OCI-LY3 (cell line): ENCODE measurements at regions not wholly inside any gene's neighbourhood (a gene's known extent, or its start where the extent isn't known, plus 50 kb on each side); places are given as distances from the start of the nearest gene placed in this dataset.

ENCODE experiments used
- H2AFZ ChIP-seq: fragments of 200-600, 300-600 bp; shearing (Covaris generic); 2 replicates; pipeline ENCODE4 v1.6.0; 2014; ENCODE audit warnings: antibody characterized with exemption, low read depth, low read length
- H3K27ac ChIP-seq: fragments of 200-600, 300-600 bp; sonication (generic); 2 replicates; pipeline ENCODE4 v1.5.1; 2014; ENCODE audit warnings: mild to moderate bottlenecking, low read length, moderate library complexity, mixed read lengths
- H3K27me3 ChIP-seq: fragments of 200-600, 300-600 bp; sonication (generic); 2 replicates; pipeline ENCODE4 v1.6.1; 2014; ENCODE audit warnings: low read depth, low read length, mixed read lengths
- H3K36me3 ChIP-seq: fragments of 200-600, 300-600 bp; sonication (generic); replicated peaks from 2 replicates; pipeline ENCODE3; 2014; ENCODE audit warnings: low read depth, low read length, mixed read lengths
- H3K4me1 ChIP-seq: fragments of 300-600, 200-600 bp; sonication (generic); 2 replicates; pipeline ENCODE4 v1.6.1; 2014; ENCODE audit warnings: low read length, mixed read lengths
- H3K4me2 ChIP-seq: fragments of 200-600, 300-600 bp; sonication (generic); 2 replicates; pipeline ENCODE4 v1.6.1; 2014; ENCODE audit warnings: low read length, mixed read lengths
- H3K4me3 ChIP-seq: fragments of 300-600, 200-600 bp; sonication (generic); 2 replicates; pipeline ENCODE4 v1.5.1; 2014; ENCODE audit warnings: antibody characterized with exemption, mild to moderate bottlenecking, low read length, moderate library complexity
- H3K79me2 ChIP-seq: fragments of 300-600, 200-600 bp; shearing (Covaris generic); 2 replicates; pipeline ENCODE4 v1.6.1; 2014; ENCODE audit warnings: mild to moderate bottlenecking, low read length, mixed read lengths
- H3K9ac ChIP-seq: fragments of 300-600, 200-600 bp; shearing (Covaris generic); 2 replicates; pipeline ENCODE4 v1.6.0; 2014; ENCODE audit warnings: mild to moderate bottlenecking, low read length, moderate library complexity
- H3K9me3 ChIP-seq: fragments of 200-600, 300-600 bp; shearing (Covaris generic); 2 replicates; pipeline ENCODE4 v1.6.1; 2014; ENCODE audit warnings: low read length, mixed read lengths; ENCODE audit not compliant: insufficient read depth
- H4K20me1 ChIP-seq: fragments of 200-600, 300-600 bp; sonication (generic); 2 replicates; pipeline ENCODE4 v1.6.1; 2016; ENCODE audit warnings: low read length, mixed read lengths; ENCODE audit not compliant: insufficient read depth
- EZH2phosphoT487 ChIP-seq: fragments of 200-600 bp; shearing (Covaris generic); IDR thresholded peaks from 2 replicates; pipeline ENCODE4 v1.6.1; 2018; ENCODE audit warnings: antibody characterized with exemption, mixed run types, low read depth
- TF ChIP-seq, protein P1 (sequence below): fragments of 200-600, 300-600 bp; sonication (generic); IDR thresholded peaks from 2 replicates; pipeline ENCODE4 v1.5.1; 2014; ENCODE audit warnings: antibody characterized with exemption, low read length, low read depth

DNA sequence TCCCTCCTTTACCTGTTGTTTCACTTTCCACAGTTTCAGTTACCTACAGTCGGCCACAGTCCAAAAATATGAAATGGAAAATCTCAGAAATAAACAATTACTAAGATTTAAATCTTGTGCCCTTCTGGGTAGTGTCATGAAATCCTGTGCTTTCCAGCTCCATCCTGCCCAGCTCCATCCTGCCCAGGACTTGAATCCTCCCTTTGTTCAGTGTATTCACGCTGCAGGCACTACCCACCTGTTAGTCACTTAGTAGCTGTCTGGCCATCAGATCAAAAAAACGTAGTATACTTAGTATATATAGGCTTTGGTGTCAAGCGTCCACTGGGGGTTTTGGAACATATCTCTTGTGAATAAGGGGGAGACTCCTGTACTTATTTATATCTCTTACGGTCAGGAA is 329.0 kb upstream of the SEMA6D start:
- H2AFZ ChIP-seq = no peak overlapping the region
- no peaks in the 10 kb centered on the region for H3K36me3 ChIP-seq
- H3K9me3 ChIP-seq = no peaks in the 10 kb centered on the region
- no peak overlapping the region for H3K9ac ChIP-seq
- TF ChIP-seq, protein P1, sequence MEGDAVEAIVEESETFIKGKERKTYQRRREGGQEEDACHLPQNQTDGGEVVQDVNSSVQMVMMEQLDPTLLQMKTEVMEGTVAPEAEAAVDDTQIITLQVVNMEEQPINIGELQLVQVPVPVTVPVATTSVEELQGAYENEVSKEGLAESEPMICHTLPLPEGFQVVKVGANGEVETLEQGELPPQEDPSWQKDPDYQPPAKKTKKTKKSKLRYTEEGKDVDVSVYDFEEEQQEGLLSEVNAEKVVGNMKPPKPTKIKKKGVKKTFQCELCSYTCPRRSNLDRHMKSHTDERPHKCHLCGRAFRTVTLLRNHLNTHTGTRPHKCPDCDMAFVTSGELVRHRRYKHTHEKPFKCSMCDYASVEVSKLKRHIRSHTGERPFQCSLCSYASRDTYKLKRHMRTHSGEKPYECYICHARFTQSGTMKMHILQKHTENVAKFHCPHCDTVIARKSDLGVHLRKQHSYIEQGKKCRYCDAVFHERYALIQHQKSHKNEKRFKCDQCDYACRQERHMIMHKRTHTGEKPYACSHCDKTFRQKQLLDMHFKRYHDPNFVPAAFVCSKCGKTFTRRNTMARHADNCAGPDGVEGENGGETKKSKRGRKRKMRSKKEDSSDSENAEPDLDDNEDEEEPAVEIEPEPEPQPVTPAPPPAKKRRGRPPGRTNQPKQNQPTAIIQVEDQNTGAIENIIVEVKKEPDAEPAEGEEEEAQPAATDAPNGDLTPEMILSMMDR = no peak
- TF ChIP-seq EZH2phosphoT487 = no peak
- no peak overlapping the region for H3K27ac ChIP-seq
- H3K4me2 ChIP-seq = no peak overlapping the region
- H3K4me1 ChIP-seq = no peaks in the 10 kb centered on the region
- peaks cover 3% of the 10 kb centered on the region; the same call in 1 of the 2 replicates for H3K27me3 ChIP-seq
- H3K4me3 ChIP-seq = no peak overlapping the region
- H3K79me2 ChIP-seq = no peaks in the 10 kb centered on the region
- no peaks in the 10 kb centered on the region for H4K20me1 ChIP-seq

- Histone ChIP-seq H3K36me3 (no peaks in the 10 kb centered on the region), H3K9ac (no peak overlapping the region), H3K79me2 (no peaks in the 10 kb centered on the region), H3K27ac (no peak overlapping the region), H3K4me3 (no peak overlapping the region), H3K27me3 (peaks cover 3% of the 10 kb centered on the region; the same call in 1 of the 2 replicates), H4K20me1 (no peaks in the 10 kb centered on the region), H2AFZ (no peak overlapping the region), H3K4me2 (no peak overlapping the region), H3K9me3 (no peaks in the 10 kb centered on the region), H3K4me1 (no peaks in the 10 kb centered on the region)
- TF ChIP-seq, protein P1 = no peak
- no peak for TF ChIP-seq EZH2phosphoT487
Observed at GRCh38 chr15:47390208-47390765, 327.0 kb upstream of the SEMA6D start.

DNA sequence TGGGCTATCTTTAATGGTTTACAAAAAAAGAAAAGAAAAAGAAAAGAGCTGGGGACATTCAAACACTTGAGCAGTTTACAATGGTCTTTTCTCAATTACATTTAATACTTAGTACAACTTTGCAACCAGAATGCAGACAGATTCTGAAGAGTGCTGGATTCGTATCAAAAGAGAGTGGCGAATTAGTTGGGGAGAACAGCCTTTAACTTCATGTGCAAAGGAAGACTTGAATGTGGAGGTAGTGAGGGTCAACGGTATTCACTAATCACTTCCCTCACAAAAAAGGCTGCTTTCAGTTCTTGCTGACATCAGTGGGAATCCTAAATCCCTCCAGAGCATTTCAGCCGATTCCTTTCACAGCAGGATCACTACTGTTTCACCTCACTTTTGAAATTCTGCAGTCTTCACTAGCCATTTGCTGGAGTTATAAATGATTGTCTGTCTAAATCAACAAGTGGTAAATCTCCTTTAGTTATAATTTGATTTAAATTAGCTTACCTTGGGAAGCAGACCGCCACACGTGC is 323.0 kb upstream of the SEMA6D start:
- Histone ChIP-seq H3K36me3 (no peaks in the 10 kb centered on the region), H3K4me2 (no peak overlapping the region), H4K20me1 (no peaks in the 10 kb centered on the region), H3K4me3 (no peak overlapping the region), H3K27ac (no peak overlapping the region), H3K27me3 (peaks cover 3% of the 10 kb centered on the region; the same call in 1 of the 2 replicates), H3K4me1 (no peaks in the 10 kb centered on the region), H2AFZ (no peak overlapping the region), H3K9me3 (no peaks in the 10 kb centered on the region), H3K79me2 (no peaks in the 10 kb centered on the region), H3K9ac (no peak overlapping the region)
- no peak for TF ChIP-seq EZH2phosphoT487

DNA sequence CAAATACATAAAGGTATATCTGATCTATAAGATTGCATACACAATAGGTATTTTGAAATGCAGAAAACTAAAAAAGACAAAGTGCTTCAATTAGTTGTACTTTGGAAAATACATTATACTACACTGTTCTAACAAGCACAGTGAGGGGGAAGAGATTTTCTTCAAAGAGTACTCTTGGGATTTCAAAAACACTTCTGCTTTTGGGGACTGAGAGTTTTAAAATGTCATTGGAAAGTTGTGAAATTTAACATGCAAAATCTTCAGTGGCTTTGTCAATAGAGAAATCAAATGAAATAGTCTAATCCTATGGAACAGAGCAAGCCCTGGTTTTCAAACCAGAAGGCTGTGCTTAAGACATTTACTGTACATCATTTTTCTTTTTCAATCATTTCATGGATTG is 322.2 kb upstream of the SEMA6D start:
- Histone ChIP-seq H3K36me3 (no peaks in the 10 kb centered on the region), H3K79me2 (no peaks in the 10 kb centered on the region), H3K9ac (no peak overlapping the region), H3K4me3 (no peak overlapping the region), H2AFZ (no peak overlapping the region), H3K4me2 (no peak overlapping the region), H3K9me3 (no peaks in the 10 kb centered on the region), H3K27me3 (peaks cover 3% of the 10 kb centered on the region; the same call in 1 of the 2 replicates), H3K27ac (no peak overlapping the region), H3K4me1 (no peaks in the 10 kb centered on the region), H4K20me1 (no peaks in the 10 kb centered on the region)
- TF ChIP-seq EZH2phosphoT487 = no peak
- TF ChIP-seq, protein P1 = no peak
